K562 (cell line): ENCODE measurements at regions not wholly inside any gene's neighbourhood (a gene's known extent, or its start where the extent isn't known, plus 50 kb on each side); places are given as distances from the start of the nearest gene placed in this dataset.

Experiments
- ATAC-seq: fragments of 200-7000 bp; cut with Tn5 transposase; 3 replicates; pipeline ENCODE4 v1.9.1; 2020; ENCODE audit warnings: moderate library complexity
- BruUV-seq: library from RNA; stranded (reverse); fragments of 400-500 nt; replicated peaks from 2 replicates; lab custom pipeline; 2021; lab: Mats Ljungman, UMichigan
- CTCF ChIA-PET: fragments of 300-600 bp; formaldehyde crosslinking; extraction: SDS; loops from one replicate; lab custom pipeline; 2021; ENCODE audit warnings: low intra/inter-chr PET ratio; lab: Yijun Ruan, JAX
- POLR2A ChIA-PET: fragments of 300-600, 350-650 bp; sonication (Branson Sonifier 250); formaldehyde crosslinking; extraction: SDS; loops from one replicate; lab custom pipeline; 2021; ENCODE audit warnings: antibody characterized with exemption, inconsistent platforms; lab: Yijun Ruan, JAX
- DNase-seq, 4 experiments: peaks; one replicate each; pipeline versions ENCODE4 v3.0.0 to v3.0.0-alpha.2; 2011 to 2018; ENCODE audit warnings: low spot score in 3 of 4, mixed read lengths in 3 of 4; ENCODE audit errors: extremely low read depth in 1 of 4
- FAIRE-seq: peaks from 2 replicates; lab custom pipeline; 2011; peaks lifted over from hg19 to GRCh38; lab: Jason Lieb, UNC
- H2AFZ ChIP-seq: 2 replicates; pipeline ENCODE4 v1.6.0; 2011; ENCODE audit warnings: low read depth, low read length, control low read depth, inconsistent platforms
- H3K27ac ChIP-seq: fragments of 200-600 bp; 3 replicates; pipeline ENCODE4 v1.8.0; 2011; ENCODE audit warnings: low read depth, mild to moderate bottlenecking, control low read depth, inconsistent platforms, low read length, moderate library complexity, mixed read lengths; ENCODE audit errors: extremely low read depth
- H3K27me3 ChIP-seq, 2 experiments: fragments of 300-600 bp in 1 of 2; 2 replicates in 1 of 2; 3 replicates in 1 of 2; pipeline versions ENCODE4 v1.6.0 to v1.8.0; 2011; ENCODE audit warnings: inconsistent platforms in 2 of 2, low read length in 2 of 2, mild to moderate bottlenecking in 1 of 2, mixed read lengths in 1 of 2, moderate library complexity in 1 of 2; ENCODE audit not compliant: control insufficient read depth in 2 of 2, insufficient read depth in 2 of 2
- H3K36me3 ChIP-seq: fragments of 300-600 bp; 3 replicates; pipeline ENCODE4 v1.8.0; 2011; ENCODE audit warnings: mild to moderate bottlenecking, low read length, inconsistent platforms; ENCODE audit not compliant: control insufficient read depth, insufficient read depth
- H3K4me1 ChIP-seq, 2 experiments: fragments of 200-600 bp in 1 of 2; replicated peaks in 1 of 2; 2 replicates in 1 of 2; 3 replicates in 1 of 2; pipeline versions ENCODE4 v1.5.1 to v1.8.0; 2011; ENCODE audit warnings: inconsistent platforms in 2 of 2, low read length in 2 of 2, mild to moderate bottlenecking in 1 of 2, mixed read lengths in 1 of 2, moderate library complexity in 1 of 2; ENCODE audit not compliant: control insufficient read depth in 2 of 2, insufficient read depth in 2 of 2
- H3K4me2 ChIP-seq: 2 replicates; pipeline ENCODE4 v1.6.1; 2011; ENCODE audit warnings: low read length, control low read depth, inconsistent platforms, mixed read lengths; ENCODE audit not compliant: insufficient read depth
- H3K4me3 ChIP-seq: fragments of 200-600 bp; sonication (generic), shearing (Covaris generic); 2 replicates; pipeline ENCODE4 v1.5.1; 2016; ENCODE audit warnings: control low read depth, inconsistent platforms
- H3K79me2 ChIP-seq: fragments of 200-600 bp; 3 replicates; pipeline ENCODE4 v1.8.0; 2011; ENCODE audit warnings: low read length, inconsistent platforms; ENCODE audit not compliant: control insufficient read depth, insufficient read depth
- H3K9ac ChIP-seq, 2 experiments: 2 replicates each; pipeline versions ENCODE4 v1.6.0 to v1.6.1; 2011; ENCODE audit warnings: low read depth in 2 of 2, low read length in 2 of 2, control low read depth in 1 of 2, inconsistent platforms in 1 of 2, mild to moderate bottlenecking in 1 of 2, mixed read lengths in 1 of 2; ENCODE audit not compliant: insufficient read depth in 1 of 2
- H3K9me1 ChIP-seq: one replicate; pipeline ENCODE4 v1.6.0; 2011; ENCODE audit warnings: inconsistent platforms, mild to moderate bottlenecking, low read length, moderate library complexity; ENCODE audit not compliant: control insufficient read depth, insufficient read depth
- H3K9me3 ChIP-seq: replicated peaks from 2 replicates; pipeline ENCODE4 v1.5.1; 2011; ENCODE audit warnings: low read depth, low read length, inconsistent platforms; ENCODE audit not compliant: control insufficient read depth, insufficient read depth
- H4K20me1 ChIP-seq: replicated peaks from 2 replicates; pipeline ENCODE4 v1.6.1; 2011; ENCODE audit warnings: low read length, inconsistent platforms, mixed read lengths; ENCODE audit not compliant: control insufficient read depth, insufficient read depth
- ASH1L ChIP-seq: fragments of 450-650 bp; IDR thresholded peaks from 2 replicates; pipeline ENCODE4 v1.6.1; 2018; ENCODE audit warnings: borderline replicate concordance, mild to moderate bottlenecking, low read depth; ENCODE audit not compliant: partially characterized antibody
- BDP1 ChIP-seq: IDR thresholded peaks from 3 replicates; pipeline ENCODE4 v1.6.1; 2011; ENCODE audit not compliant: insufficient read length, insufficient read depth
- EP300 ChIP-seq: IDR thresholded peaks from 2 replicates; pipeline ENCODE4 v1.6.1; 2012; ENCODE audit warnings: low read length, improper control_type of control experiment
- FOXP1 ChIP-seq: sonication (generic); formaldehyde crosslinking; IDR thresholded peaks from 2 replicates; pipeline ENCODE4 v1.8.0; 2022; ENCODE audit warnings: mild to moderate bottlenecking, missing genetic modification reagents
- HMGN3 ChIP-seq: IDR thresholded peaks from 2 replicates; pipeline ENCODE4 v1.6.1; 2011; ENCODE audit warnings: borderline replicate concordance, low read depth, mild to moderate bottlenecking, mixed read lengths, low read length; ENCODE audit not compliant: insufficient read length; ENCODE audit errors: extremely low read depth
- HNRNPL ChIP-seq: fragments of 200-400 bp; formaldehyde crosslinking; IDR thresholded peaks from 2 replicates; pipeline ENCODE4 v1.6.1; 2017; ENCODE audit warnings: low read depth, mild to moderate bottlenecking, low read length
- IFI16 ChIP-seq: fragments of 250-450 bp; sonication (Bioruptor Pico); IDR thresholded peaks from 2 replicates; pipeline ENCODE4 v2.1.2; 2022; ENCODE audit warnings: mild to moderate bottlenecking, inconsistent platforms
- PHF21A ChIP-seq: fragments of 450-650 bp; IDR thresholded peaks from 2 replicates; pipeline ENCODE4 v1.6.1; 2017; ENCODE audit warnings: low read depth, borderline replicate concordance
- SAFB ChIP-seq: fragments of 200-400 bp; formaldehyde crosslinking; IDR thresholded peaks from 2 replicates; pipeline ENCODE4 v1.6.1; 2017; ENCODE audit warnings: low read depth, low read length, borderline replicate concordance
- SAP30 ChIP-seq: fragments of 200-600 bp; sonication (generic); IDR thresholded peaks from 2 replicates; pipeline ENCODE4 v1.6.1; 2012; ENCODE audit warnings: borderline replicate concordance, low read depth, mild to moderate bottlenecking, moderate library complexity, low read length, control low read depth, inconsistent platforms; ENCODE audit not compliant: insufficient read depth, poor library complexity, severe bottlenecking
- TCFL5 ChIP-seq: fragments of 250-450 bp; sonication (Bioruptor Pico); conservative IDR thresholded peaks from 2 replicates; pipeline ENCODE4 v1.6.1; 2021; ENCODE audit warnings: mild to moderate bottlenecking, moderate library complexity, matching md5 sums
- TOE1 ChIP-seq, 2 experiments: fragments of 450-650 bp in 1 of 2; sonication (generic) in 1 of 2; formaldehyde crosslinking in 1 of 2; IDR thresholded peaks; 2 replicates each; pipeline versions ENCODE4 v1.7.1 to v1.8.0; 2016 to 2022; ENCODE audit warnings: borderline replicate concordance in 2 of 2, mild to moderate bottlenecking in 2 of 2, antibody characterized with exemption in 1 of 2, inconsistent platforms in 1 of 2, low read depth in 1 of 2, missing genetic modification reagents in 1 of 2, moderate library complexity in 1 of 2
- ZKSCAN1 ChIP-seq: fragments of 150-350 bp; IDR thresholded peaks from 2 replicates; pipeline ENCODE4 v1.6.1; 2016; ENCODE audit warnings: low read depth, low read length
- ZNF589 ChIP-seq: fragments of 200-800 bp; sonication (Bioruptor generic); IDR thresholded peaks from 2 replicates; pipeline ENCODE4 v1.6.1; 2016; ENCODE audit warnings: low read depth, missing genetic modification characterization, missing compliant biosample characterization
- WGBS: fragments of 100-300 bp; shearing (Covaris generic); methylation state at CpG from one replicate; pipeline ENCODE4 v1.1.6; 2016; ENCODE audit warnings: low coverage, mixed read lengths; ENCODE audit not compliant: insufficient coverage; ENCODE audit errors: missing lambda C conversion rate; 5-methylcytosine and 5-hydroxymethylcytosine counted together
- in situ Hi-C: fragments of 300-500 bp; cut with MboI; formaldehyde crosslinking; loops from 4 replicates; pipeline ENCODE4 v1.15.0; 2018; ENCODE audit warnings: inconsistent platforms, mixed read lengths
- intact Hi-C: fragments of 100-400 bp; cut with micrococcal nuclease; formaldehyde crosslinking; loops from 2 replicates; pipeline ENCODE4 v1.14.2; 2022
- TF ChIP-seq, protein P1 (sequence below): sonication (generic); formaldehyde crosslinking; IDR thresholded peaks from 2 replicates; pipeline ENCODE4 v1.8.0; 2022; ENCODE audit warnings: mild to moderate bottlenecking, missing genetic modification reagents

DNA sequence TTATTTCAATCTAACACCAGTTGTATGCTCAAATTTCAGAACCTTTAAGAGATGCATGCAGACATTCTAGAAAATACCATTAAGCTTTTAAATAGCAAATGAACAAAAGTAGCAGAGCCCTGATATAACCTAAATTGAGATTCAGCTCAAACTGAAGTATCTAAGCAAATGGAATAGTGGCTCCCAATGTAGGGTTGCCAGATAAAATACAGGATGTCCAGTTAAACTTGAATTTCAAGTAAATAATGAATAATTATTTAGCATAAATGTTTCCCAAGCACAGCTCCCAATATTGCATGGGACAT, 171.1 kb upstream of the ATP11B start:
- TF ChIP-seq HMGN3: no peak
- no peak for TF ChIP-seq SAP30
- TF ChIP-seq BDP1: no peak
- H3K4me1 ChIP-seq: no peaks in the 10 kb centered on the region
- ATAC-seq: no peak
- no peaks in the 10 kb centered on the region for H3K79me2 ChIP-seq
- intact Hi-C loops: no loop called here
- H3K4me3 ChIP-seq: no peak overlapping the region
- POLR2A ChIA-PET: no interaction called here
- no peak overlapping the region for H3K4me2 ChIP-seq
- no peak overlapping the region for H2AFZ ChIP-seq
- in situ Hi-C loops: no loop called here
- DNase-seq: no peak
- H3K9me3 ChIP-seq: no peaks in the 10 kb centered on the region
- CTCF ChIA-PET: no interaction called here
- no peak overlapping the region for H3K9ac ChIP-seq
- H3K9me1 ChIP-seq: no peaks in the 10 kb centered on the region
- peaks cover 0 to 4% of the 10 kb centered on the region in 2 experiments; a peak in 1 of 5 replicates for H3K27me3 ChIP-seq
- H4K20me1 ChIP-seq: no peaks in the 10 kb centered on the region
- FAIRE-seq: no peak
- H3K36me3 ChIP-seq: no peaks in the 10 kb centered on the region
- H3K27ac ChIP-seq: no peak overlapping the region
- no TSS peak for BruUV-seq

DNA sequence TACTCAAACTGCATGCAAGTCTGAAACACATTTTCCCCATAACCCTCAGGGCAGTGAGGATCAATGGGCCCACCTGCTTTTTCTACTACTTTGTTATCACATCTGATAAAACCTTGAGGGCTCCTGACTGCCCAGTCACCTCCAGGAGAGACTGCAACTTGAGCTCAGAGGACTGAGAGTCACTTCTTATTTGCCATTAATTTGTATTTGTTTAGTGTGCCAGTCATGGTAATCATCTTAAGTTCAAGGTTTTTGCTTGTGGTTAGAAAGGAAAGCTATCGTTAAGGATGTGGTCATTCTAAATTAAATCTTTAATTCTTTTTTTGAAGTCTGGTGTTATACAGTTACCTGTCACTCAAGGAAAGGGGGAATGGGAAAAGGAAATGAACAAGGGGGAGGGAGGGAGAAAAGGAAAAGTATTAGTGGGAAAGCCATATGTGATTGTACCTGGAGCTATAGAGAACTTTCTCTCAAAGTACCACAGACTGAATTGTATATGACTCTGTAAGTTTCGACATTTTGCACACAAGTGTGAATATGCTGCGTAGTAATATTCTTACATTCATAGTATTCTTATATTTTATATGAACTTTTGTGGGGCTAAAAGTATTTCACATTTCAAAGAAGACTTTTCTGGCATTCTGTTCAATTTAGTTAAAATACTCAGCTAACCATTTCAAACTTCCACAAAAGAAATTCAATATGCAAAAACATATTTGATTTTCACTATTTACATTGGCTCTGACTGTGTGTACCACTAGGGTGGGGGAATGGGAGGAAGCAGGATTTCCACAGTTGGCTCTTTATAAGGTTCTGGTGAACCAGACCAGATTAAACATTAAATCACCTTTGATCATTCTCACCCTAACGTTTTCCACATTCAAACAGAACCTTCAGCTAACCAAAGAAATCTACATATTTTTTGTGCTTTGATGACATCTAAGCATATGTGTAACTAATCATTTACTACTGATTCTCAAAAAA, 166.5 kb upstream of the ATP11B start:
- ChIA-PET POLR2A (no interaction called here), CTCF (no interaction called here)
- WGBS: 3% methylated on average over 4 of the region's 4 CpGs
- no peak for ATAC-seq
- in situ Hi-C loops: no loop called here
- H3K4me3 ChIP-seq: no peak overlapping the region
- H3K9me3 ChIP-seq: no peaks in the 10 kb centered on the region
- no peaks in the 10 kb centered on the region for H3K79me2 ChIP-seq
- no peaks in the 10 kb centered on the region for H3K36me3 ChIP-seq
- no peak for DNase-seq
- H3K4me2 ChIP-seq: no peak overlapping the region
- H3K9ac ChIP-seq: no peak overlapping the region
- intact Hi-C loops: no loop called here
- H3K27me3 ChIP-seq: peaks cover 2 to 7% of the 10 kb centered on the region in 2 experiments; a peak in 2 of 5 replicates
- no peaks in the 10 kb centered on the region for H4K20me1 ChIP-seq
- no peaks in the 10 kb centered on the region for H3K4me1 ChIP-seq
- no peak for FAIRE-seq
- H3K27ac ChIP-seq: no peak overlapping the region
- BruUV-seq: no TSS peak
- no peak overlapping the region for H2AFZ ChIP-seq
- no peaks in the 10 kb centered on the region for H3K9me1 ChIP-seq
- no peak for TF ChIP-seq SAFB
- TF ChIP-seq TOE1 (IDR thresholded peaks at IDR 0.05; ENCODE audit: borderline replicate concordance): no peak
- TF ChIP-seq TOE1 (CRISPR knock-in tag; IDR thresholded peaks at IDR 0.05; ENCODE audit: borderline replicate concordance, low read depth): no peak
- no peak for TF ChIP-seq PHF21A
- TF ChIP-seq, protein P1, sequence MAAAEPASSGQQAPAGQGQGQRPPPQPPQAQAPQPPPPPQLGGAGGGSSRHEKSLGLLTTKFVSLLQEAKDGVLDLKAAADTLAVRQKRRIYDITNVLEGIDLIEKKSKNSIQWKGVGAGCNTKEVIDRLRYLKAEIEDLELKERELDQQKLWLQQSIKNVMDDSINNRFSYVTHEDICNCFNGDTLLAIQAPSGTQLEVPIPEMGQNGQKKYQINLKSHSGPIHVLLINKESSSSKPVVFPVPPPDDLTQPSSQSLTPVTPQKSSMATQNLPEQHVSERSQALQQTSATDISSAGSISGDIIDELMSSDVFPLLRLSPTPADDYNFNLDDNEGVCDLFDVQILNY: no peak
- no peak for TF ChIP-seq TCFL5 (CRISPR knock-in tag)
- TF ChIP-seq ZKSCAN1: no peak
- TF ChIP-seq HNRNPL: no peak
- no peak for TF ChIP-seq FOXP1 (CRISPR knock-in tag)
- TF ChIP-seq ASH1L: no peak
- no peak for TF ChIP-seq IFI16 (CRISPR knock-in tag)
- no peak for TF ChIP-seq EP300
- TF ChIP-seq ZNF589: no peak
